ENCODE measurements at regions not wholly inside any gene's neighbourhood (a gene's known extent, or its start where the extent isn't known, plus 50 kb on each side); places are given as distances from the start of the nearest gene placed in this dataset.

DNA sequence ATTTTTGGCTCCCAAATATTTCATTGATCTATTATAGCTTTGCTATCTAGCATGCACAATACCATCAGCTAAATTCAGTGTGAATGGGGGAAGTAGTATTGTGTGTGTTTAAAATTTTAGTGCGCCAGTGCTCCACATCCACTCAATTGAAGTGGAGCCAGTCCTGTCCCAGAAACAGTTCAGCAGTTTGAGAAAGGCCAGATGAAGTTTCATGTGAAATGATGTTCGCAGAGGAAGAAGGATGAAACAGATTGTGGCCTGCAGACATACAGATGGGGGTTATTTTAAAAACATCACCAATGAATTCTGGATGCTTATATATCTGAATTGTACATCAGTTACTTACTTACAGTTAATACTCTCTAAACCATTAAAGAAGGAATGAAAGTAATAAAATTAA is 129.4 kb downstream of the SPRY2 start:
- Histone ChIP-seq H3K9me3 (ENCODE audit: control insufficient read depth, low read depth, low read length) (no peaks in the 10 kb centered on the region), H2AK5ac (ENCODE audit: insufficient read length, low read length) (no peak overlapping the region), H3K27me3 (ENCODE audit: insufficient read depth, low read length) (no peaks in the 10 kb centered on the region), H3K4me1 (ENCODE audit: insufficient read depth, low read length) (peaks cover 4% of the 10 kb centered on the region; the same call in 1 of the 2 replicates), H3K79me2 (ENCODE audit: insufficient read depth, low read length) (no peaks in the 10 kb centered on the region), H2AFZ (ENCODE audit: low read length) (no peak overlapping the region), H4K8ac (replicated peaks; ENCODE audit: insufficient read length, low read depth, low read length) (no peak overlapping the region), H3K14ac (ENCODE audit: insufficient read depth, low read length) (no peak overlapping the region), H2BK120ac (ENCODE audit: low read depth, low read length, poor library complexity, severe bottlenecking) (no peak overlapping the region), H3K4me2 (ENCODE audit: insufficient read depth, insufficient read length, low read length) (no peak overlapping the region), H4K5ac (ENCODE audit: insufficient read length, low read depth, low read length) (no peak overlapping the region), H3K9ac (ENCODE audit: extremely low read depth, insufficient read length, low read length) (no peak overlapping the region), H3K23me2 (ENCODE audit: insufficient read length, low read depth, low read length, poor library complexity, severe bottlenecking) (no peaks in the 10 kb centered on the region), H3T11ph (ENCODE audit: low read length) (no peak overlapping the region), H2BK5ac (ENCODE audit: insufficient read length, low read length) (no peak overlapping the region), H3K27ac (ENCODE audit: insufficient read length, low read depth, low read length) (no peak overlapping the region), H3K79me1 (ENCODE audit: insufficient read depth, low read depth, low read length, poor library complexity, severe bottlenecking) (no peaks in the 10 kb centered on the region), H3K4ac (ENCODE audit: low read depth, low read length) (no peak overlapping the region), H2BK20ac (ENCODE audit: low read depth, low read length, poor library complexity, severe bottlenecking) (no peak overlapping the region), H2BK12ac (ENCODE audit: insufficient read length, low read depth, low read length) (no peak overlapping the region), H3K23ac (ENCODE audit: insufficient read length, low read depth, low read length) (no peak overlapping the region), H2BK15ac (ENCODE audit: low read depth, low read length) (no peak overlapping the region), H4K91ac (ENCODE audit: insufficient read length, low read depth, low read length) (no peak overlapping the region), H3K56ac (ENCODE audit: insufficient read length, low read depth, low read length) (no peak overlapping the region), H3K18ac (ENCODE audit: insufficient read length, low read depth, low read length) (no peak overlapping the region), H4K20me1 (ENCODE audit: control insufficient read depth, insufficient read depth, insufficient read length) (no peaks in the 10 kb centered on the region)
- no peak for DNase-seq
- Mint-ChIP-seq H3K4me1 (peaks cover 9 to 11% of the 10 kb centered on the region in 2 experiments), H3K4me3 (no peak overlapping the region), H3K27me3 (ENCODE audit: low read depth) (no peaks in the 10 kb centered on the region), H3K36me3 (ENCODE audit: insufficient read depth in 1 of 3, low read depth in 3 of 3) (no peaks in the 10 kb centered on the region), H3K9me3 (no peaks in the 10 kb centered on the region), H3K27ac (no peak overlapping the region)
- no CpG with 5 or more reads among the region's 2 CpGs for WGBS (ENCODE audit: extremely low coverage, insufficient read length, low lambda C conversion rate)
- TF ChIP-seq, protein P1, sequence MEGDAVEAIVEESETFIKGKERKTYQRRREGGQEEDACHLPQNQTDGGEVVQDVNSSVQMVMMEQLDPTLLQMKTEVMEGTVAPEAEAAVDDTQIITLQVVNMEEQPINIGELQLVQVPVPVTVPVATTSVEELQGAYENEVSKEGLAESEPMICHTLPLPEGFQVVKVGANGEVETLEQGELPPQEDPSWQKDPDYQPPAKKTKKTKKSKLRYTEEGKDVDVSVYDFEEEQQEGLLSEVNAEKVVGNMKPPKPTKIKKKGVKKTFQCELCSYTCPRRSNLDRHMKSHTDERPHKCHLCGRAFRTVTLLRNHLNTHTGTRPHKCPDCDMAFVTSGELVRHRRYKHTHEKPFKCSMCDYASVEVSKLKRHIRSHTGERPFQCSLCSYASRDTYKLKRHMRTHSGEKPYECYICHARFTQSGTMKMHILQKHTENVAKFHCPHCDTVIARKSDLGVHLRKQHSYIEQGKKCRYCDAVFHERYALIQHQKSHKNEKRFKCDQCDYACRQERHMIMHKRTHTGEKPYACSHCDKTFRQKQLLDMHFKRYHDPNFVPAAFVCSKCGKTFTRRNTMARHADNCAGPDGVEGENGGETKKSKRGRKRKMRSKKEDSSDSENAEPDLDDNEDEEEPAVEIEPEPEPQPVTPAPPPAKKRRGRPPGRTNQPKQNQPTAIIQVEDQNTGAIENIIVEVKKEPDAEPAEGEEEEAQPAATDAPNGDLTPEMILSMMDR (conservative IDR thresholded peaks at IDR 0.05), result no peak
